K562 (cell line): ENCODE measurements at regions not wholly inside any gene's neighbourhood (a gene's known extent, or its start where the extent isn't known, plus 50 kb on each side); places are given as distances from the start of the nearest gene placed in this dataset.
A peak's percentile ranks its signal among the peaks of the same experiment; 100 is the strongest.

Source experiments
- CTBP1 ChIP-seq: fragments of 450-650 bp; IDR thresholded peaks from 2 replicates; pipeline ENCODE4 v1.6.1; 2016; ENCODE audit warnings: borderline replicate concordance
- KLF1 ChIP-seq: fragments of 450-650 bp; IDR thresholded peaks from 2 replicates; pipeline ENCODE4 v1.6.1; 2016; ENCODE audit warnings: missing genetic modification characterization, missing compliant biosample characterization
- L3MBTL2 ChIP-seq: fragments of 450-650 bp; IDR thresholded peaks from 2 replicates; pipeline ENCODE4 v1.6.1; 2016; ENCODE audit warnings: mild to moderate bottlenecking, moderate library complexity
- ZNF592 ChIP-seq: fragments of 450-650 bp; IDR thresholded peaks from 2 replicates; pipeline ENCODE4 v1.6.1; 2017; ENCODE audit warnings: antibody characterized with exemption, mild to moderate bottlenecking
- TF ChIP-seq, protein P1 (sequence below), 2 experiments: IDR thresholded peaks; 2 replicates each; pipeline ENCODE4 v1.6.1; 2011; ENCODE audit warnings: borderline replicate concordance in 1 of 2, control low read depth in 1 of 2, low read depth in 1 of 2, low read length in 1 of 2, mild to moderate bottlenecking in 1 of 2, mixed read lengths in 1 of 2, moderate library complexity in 1 of 2; ENCODE audit not compliant: insufficient read depth in 1 of 2, insufficient read length in 1 of 2, poor library complexity in 1 of 2, severe bottlenecking in 1 of 2; ENCODE audit errors: extremely low read depth in 1 of 2
- TF ChIP-seq, protein P2 (sequence below): fragments of 450-650 bp; IDR thresholded peaks from 2 replicates; pipeline ENCODE4 v1.6.1; 2016; ENCODE audit warnings: mild to moderate bottlenecking, moderate library complexity

- TF ChIP-seq, protein P1, sequence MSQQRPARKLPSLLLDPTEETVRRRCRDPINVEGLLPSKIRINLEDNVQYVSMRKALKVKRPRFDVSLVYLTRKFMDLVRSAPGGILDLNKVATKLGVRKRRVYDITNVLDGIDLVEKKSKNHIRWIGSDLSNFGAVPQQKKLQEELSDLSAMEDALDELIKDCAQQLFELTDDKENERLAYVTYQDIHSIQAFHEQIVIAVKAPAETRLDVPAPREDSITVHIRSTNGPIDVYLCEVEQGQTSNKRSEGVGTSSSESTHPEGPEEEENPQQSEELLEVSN (IDR thresholded peaks at IDR 0.05; ENCODE audit: borderline replicate concordance in 1 of 2, extremely low read depth in 1 of 2, insufficient read depth in 1 of 2, insufficient read length in 1 of 2, low read depth in 1 of 2, low read length in 1 of 2, poor library complexity in 1 of 2, severe bottlenecking in 1 of 2), result peak in 1 of 2 experiments; percentile 41
- TF ChIP-seq L3MBTL2 (peak; percentile 58), CTBP1 (0 out of 2 replicates have a peak, but pooled peaks have one; percentile 11), KLF1 (tag) (no peak), ZNF592 (peak; percentile 50; the same call in 1 of the 2 replicates)
- TF ChIP-seq, protein P2, sequence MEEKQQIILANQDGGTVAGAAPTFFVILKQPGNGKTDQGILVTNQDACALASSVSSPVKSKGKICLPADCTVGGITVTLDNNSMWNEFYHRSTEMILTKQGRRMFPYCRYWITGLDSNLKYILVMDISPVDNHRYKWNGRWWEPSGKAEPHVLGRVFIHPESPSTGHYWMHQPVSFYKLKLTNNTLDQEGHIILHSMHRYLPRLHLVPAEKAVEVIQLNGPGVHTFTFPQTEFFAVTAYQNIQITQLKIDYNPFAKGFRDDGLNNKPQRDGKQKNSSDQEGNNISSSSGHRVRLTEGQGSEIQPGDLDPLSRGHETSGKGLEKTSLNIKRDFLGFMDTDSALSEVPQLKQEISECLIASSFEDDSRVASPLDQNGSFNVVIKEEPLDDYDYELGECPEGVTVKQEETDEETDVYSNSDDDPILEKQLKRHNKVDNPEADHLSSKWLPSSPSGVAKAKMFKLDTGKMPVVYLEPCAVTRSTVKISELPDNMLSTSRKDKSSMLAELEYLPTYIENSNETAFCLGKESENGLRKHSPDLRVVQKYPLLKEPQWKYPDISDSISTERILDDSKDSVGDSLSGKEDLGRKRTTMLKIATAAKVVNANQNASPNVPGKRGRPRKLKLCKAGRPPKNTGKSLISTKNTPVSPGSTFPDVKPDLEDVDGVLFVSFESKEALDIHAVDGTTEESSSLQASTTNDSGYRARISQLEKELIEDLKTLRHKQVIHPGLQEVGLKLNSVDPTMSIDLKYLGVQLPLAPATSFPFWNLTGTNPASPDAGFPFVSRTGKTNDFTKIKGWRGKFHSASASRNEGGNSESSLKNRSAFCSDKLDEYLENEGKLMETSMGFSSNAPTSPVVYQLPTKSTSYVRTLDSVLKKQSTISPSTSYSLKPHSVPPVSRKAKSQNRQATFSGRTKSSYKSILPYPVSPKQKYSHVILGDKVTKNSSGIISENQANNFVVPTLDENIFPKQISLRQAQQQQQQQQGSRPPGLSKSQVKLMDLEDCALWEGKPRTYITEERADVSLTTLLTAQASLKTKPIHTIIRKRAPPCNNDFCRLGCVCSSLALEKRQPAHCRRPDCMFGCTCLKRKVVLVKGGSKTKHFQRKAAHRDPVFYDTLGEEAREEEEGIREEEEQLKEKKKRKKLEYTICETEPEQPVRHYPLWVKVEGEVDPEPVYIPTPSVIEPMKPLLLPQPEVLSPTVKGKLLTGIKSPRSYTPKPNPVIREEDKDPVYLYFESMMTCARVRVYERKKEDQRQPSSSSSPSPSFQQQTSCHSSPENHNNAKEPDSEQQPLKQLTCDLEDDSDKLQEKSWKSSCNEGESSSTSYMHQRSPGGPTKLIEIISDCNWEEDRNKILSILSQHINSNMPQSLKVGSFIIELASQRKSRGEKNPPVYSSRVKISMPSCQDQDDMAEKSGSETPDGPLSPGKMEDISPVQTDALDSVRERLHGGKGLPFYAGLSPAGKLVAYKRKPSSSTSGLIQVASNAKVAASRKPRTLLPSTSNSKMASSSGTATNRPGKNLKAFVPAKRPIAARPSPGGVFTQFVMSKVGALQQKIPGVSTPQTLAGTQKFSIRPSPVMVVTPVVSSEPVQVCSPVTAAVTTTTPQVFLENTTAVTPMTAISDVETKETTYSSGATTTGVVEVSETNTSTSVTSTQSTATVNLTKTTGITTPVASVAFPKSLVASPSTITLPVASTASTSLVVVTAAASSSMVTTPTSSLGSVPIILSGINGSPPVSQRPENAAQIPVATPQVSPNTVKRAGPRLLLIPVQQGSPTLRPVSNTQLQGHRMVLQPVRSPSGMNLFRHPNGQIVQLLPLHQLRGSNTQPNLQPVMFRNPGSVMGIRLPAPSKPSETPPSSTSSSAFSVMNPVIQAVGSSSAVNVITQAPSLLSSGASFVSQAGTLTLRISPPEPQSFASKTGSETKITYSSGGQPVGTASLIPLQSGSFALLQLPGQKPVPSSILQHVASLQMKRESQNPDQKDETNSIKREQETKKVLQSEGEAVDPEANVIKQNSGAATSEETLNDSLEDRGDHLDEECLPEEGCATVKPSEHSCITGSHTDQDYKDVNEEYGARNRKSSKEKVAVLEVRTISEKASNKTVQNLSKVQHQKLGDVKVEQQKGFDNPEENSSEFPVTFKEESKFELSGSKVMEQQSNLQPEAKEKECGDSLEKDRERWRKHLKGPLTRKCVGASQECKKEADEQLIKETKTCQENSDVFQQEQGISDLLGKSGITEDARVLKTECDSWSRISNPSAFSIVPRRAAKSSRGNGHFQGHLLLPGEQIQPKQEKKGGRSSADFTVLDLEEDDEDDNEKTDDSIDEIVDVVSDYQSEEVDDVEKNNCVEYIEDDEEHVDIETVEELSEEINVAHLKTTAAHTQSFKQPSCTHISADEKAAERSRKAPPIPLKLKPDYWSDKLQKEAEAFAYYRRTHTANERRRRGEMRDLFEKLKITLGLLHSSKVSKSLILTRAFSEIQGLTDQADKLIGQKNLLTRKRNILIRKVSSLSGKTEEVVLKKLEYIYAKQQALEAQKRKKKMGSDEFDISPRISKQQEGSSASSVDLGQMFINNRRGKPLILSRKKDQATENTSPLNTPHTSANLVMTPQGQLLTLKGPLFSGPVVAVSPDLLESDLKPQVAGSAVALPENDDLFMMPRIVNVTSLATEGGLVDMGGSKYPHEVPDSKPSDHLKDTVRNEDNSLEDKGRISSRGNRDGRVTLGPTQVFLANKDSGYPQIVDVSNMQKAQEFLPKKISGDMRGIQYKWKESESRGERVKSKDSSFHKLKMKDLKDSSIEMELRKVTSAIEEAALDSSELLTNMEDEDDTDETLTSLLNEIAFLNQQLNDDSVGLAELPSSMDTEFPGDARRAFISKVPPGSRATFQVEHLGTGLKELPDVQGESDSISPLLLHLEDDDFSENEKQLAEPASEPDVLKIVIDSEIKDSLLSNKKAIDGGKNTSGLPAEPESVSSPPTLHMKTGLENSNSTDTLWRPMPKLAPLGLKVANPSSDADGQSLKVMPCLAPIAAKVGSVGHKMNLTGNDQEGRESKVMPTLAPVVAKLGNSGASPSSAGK, result peak; percentile 59
Observed at GRCh38 chr1:30185809-30186208, 537.6 kb downstream of the MATN1 start (continued).
